GM23338 (cell line): ENCODE measurements at regions not wholly inside any gene's neighbourhood (a gene's known extent, or its start where the extent isn't known, plus 50 kb on each side); places are given as distances from the start of the nearest gene placed in this dataset.

Experiments used
- ATAC-seq: fragments of 200-7000 bp; cut with Tn5 transposase; 3 replicates; pipeline ENCODE4 v1.9.1; 2020
- DNase-seq: peaks from one replicate; pipeline ENCODE4 v3.0.0-alpha.2; 2015; ENCODE audit warnings: low spot score
- H2AFZ ChIP-seq: fragments of 200-600 bp; sonication (generic); 2 replicates; pipeline ENCODE4 v1.8.0; 2016; ENCODE audit warnings: antibody characterized with exemption, mild to moderate bottlenecking, moderate library complexity
- H3F3A ChIP-seq: fragments of 200-600 bp; sonication (generic); replicated peaks from 2 replicates; pipeline ENCODE4 v1.8.0; 2017; ENCODE audit warnings: antibody characterized with exemption, mixed run types, low read depth
- H3K27ac ChIP-seq: fragments of 200-600 bp; sonication (generic); 2 replicates; pipeline ENCODE4 v1.6.1; 2016; ENCODE audit warnings: low read depth
- H3K27me3 ChIP-seq: fragments of 200-600 bp; sonication (generic); 2 replicates; pipeline ENCODE4 v1.8.0; 2016; ENCODE audit warnings: mild to moderate bottlenecking, mixed run types, moderate library complexity; ENCODE audit not compliant: insufficient read depth
- H3K36me3 ChIP-seq: fragments of 200-600 bp; sonication (generic); 2 replicates; pipeline ENCODE4 v1.8.0; 2016; ENCODE audit warnings: mild to moderate bottlenecking; ENCODE audit not compliant: insufficient read depth
- H3K4me1 ChIP-seq: fragments of 200-600 bp; sonication (generic); 2 replicates; pipeline ENCODE4 v1.8.0; 2016; ENCODE audit warnings: mild to moderate bottlenecking, moderate library complexity; ENCODE audit not compliant: insufficient read depth
- H3K4me2 ChIP-seq: fragments of 200-600 bp; sonication (generic); 2 replicates; pipeline ENCODE4 v1.7.1; 2017; ENCODE audit warnings: mixed run types
- H3K4me3 ChIP-seq: fragments of 200-600 bp; sonication (generic); 2 replicates; pipeline ENCODE4 v1.6.1; 2016; ENCODE audit warnings: mixed run types
- H3K79me2 ChIP-seq: fragments of 200-600 bp; sonication (generic); replicated peaks from 2 replicates; pipeline ENCODE4 v1.8.0; 2017; ENCODE audit warnings: mild to moderate bottlenecking; ENCODE audit not compliant: insufficient read depth
- H3K9me2 ChIP-seq: fragments of 200-600 bp; sonication (generic); 2 replicates; pipeline ENCODE4 v1.8.0; 2017; ENCODE audit not compliant: insufficient read depth
- H4K20me1 ChIP-seq: fragments of 200-600 bp; sonication (generic); replicated peaks from 2 replicates; pipeline ENCODE4 v1.8.0; 2017; ENCODE audit warnings: mild to moderate bottlenecking; ENCODE audit not compliant: insufficient read depth
- H3K27ac Mint-ChIP-seq: 2 replicates; pipeline ENCODE4 v1.8.0; 2020; ENCODE audit warnings: inconsistent platforms, mild to moderate bottlenecking, moderate library complexity, mixed read lengths
- H3K27me3 Mint-ChIP-seq: 3 replicates; pipeline ENCODE4 v1.8.0; 2022; ENCODE audit warnings: low read depth, mild to moderate bottlenecking, moderate library complexity, mixed read lengths, inconsistent platforms; ENCODE audit not compliant: insufficient read depth, poor library complexity
- H3K36me3 Mint-ChIP-seq: 3 replicates; pipeline ENCODE4 v1.8.0; 2021; ENCODE audit warnings: low read depth, mild to moderate bottlenecking, inconsistent platforms, moderate library complexity, mixed read lengths
- H3K4me1 Mint-ChIP-seq: 3 replicates; pipeline ENCODE4 v1.8.0; 2020; ENCODE audit warnings: mild to moderate bottlenecking, inconsistent platforms, mixed read lengths
- H3K4me3 Mint-ChIP-seq: 3 replicates; pipeline ENCODE4 v1.8.0; 2021; ENCODE audit warnings: moderate library complexity, mild to moderate bottlenecking, inconsistent platforms, mixed read lengths
- H3K9me3 Mint-ChIP-seq: 3 replicates; pipeline ENCODE4 v1.8.0; 2020; ENCODE audit warnings: moderate library complexity, mild to moderate bottlenecking, inconsistent platforms, mixed read lengths
- CREB1 ChIP-seq: fragments of 250-450 bp; sonication (Bioruptor Pico); IDR thresholded peaks from 2 replicates; pipeline ENCODE4 v1.5.0; 2020; ENCODE audit warnings: low read depth, mild to moderate bottlenecking, moderate library complexity
- EZH2 ChIP-seq: fragments of 200-600 bp; sonication (generic); IDR thresholded peaks from one replicate; pipeline ENCODE4 v1.8.0; 2017; ENCODE audit warnings: antibody characterized with exemption, mild to moderate bottlenecking, low read depth; ENCODE audit not compliant: unreplicated experiment
- EZH2phosphoT487 ChIP-seq: fragments of 200-600 bp; sonication (generic); IDR thresholded peaks from one replicate; pipeline ENCODE4 v1.8.1; 2018; ENCODE audit warnings: antibody characterized with exemption; ENCODE audit not compliant: unreplicated experiment
- JUNB ChIP-seq: IDR thresholded peaks from one replicate; pipeline ENCODE4 v1.6.1; 2016; ENCODE audit warnings: antibody characterized with exemption; ENCODE audit not compliant: unreplicated experiment
- NANOG ChIP-seq: IDR thresholded peaks from 2 replicates; pipeline ENCODE4 v1.6.1; 2016; ENCODE audit warnings: antibody characterized with exemption, borderline replicate concordance
- POLR2AphosphoS5 ChIP-seq: IDR thresholded peaks from 2 replicates; pipeline ENCODE4 v1.6.1; 2016; ENCODE audit warnings: antibody characterized with exemption, low read depth
- STAT1 ChIP-seq: IDR thresholded peaks from one replicate; pipeline ENCODE4 v1.6.1; 2016; ENCODE audit warnings: antibody characterized with exemption; ENCODE audit not compliant: unreplicated experiment
- ZNF114 ChIP-seq: fragments of 250-450 bp; sonication (Bioruptor Pico); IDR thresholded peaks from 2 replicates; pipeline ENCODE4 v1.5.0; 2020; ENCODE audit warnings: mild to moderate bottlenecking, moderate library complexity
- ZNF331 ChIP-seq: fragments of 250-450 bp; sonication (Bioruptor Pico); IDR thresholded peaks from 2 replicates; pipeline ENCODE4 v1.5.0; 2020; ENCODE audit warnings: low read depth, mild to moderate bottlenecking, moderate library complexity
- TF ChIP-seq, protein P1 (sequence below): IDR thresholded peaks from 2 replicates; pipeline ENCODE4 v1.6.1; 2016; ENCODE audit warnings: antibody characterized with exemption
- TF ChIP-seq, protein P2 (sequence below): fragments of 250-450 bp; sonication (Bioruptor Pico); IDR thresholded peaks from 2 replicates; pipeline ENCODE4 v1.5.0; 2020; ENCODE audit warnings: mild to moderate bottlenecking, moderate library complexity
- TF ChIP-seq, protein P3 (sequence below): IDR thresholded peaks from one replicate; pipeline ENCODE4 v1.6.1; 2018; ENCODE audit warnings: antibody characterized with exemption; ENCODE audit not compliant: unreplicated experiment
- TF ChIP-seq, protein P4 (sequence below), 2 experiments: fragments of 200-600 bp in 1 of 2; sonication (generic) in 1 of 2; conservative IDR thresholded peaks; 2 replicates each; pipeline versions ENCODE4 v1.5.1 to v1.6.1; 2016 to 2017; ENCODE audit warnings: antibody characterized with exemption in 2 of 2, low read depth in 2 of 2, mild to moderate bottlenecking in 2 of 2, moderate library complexity in 1 of 2

DNA sequence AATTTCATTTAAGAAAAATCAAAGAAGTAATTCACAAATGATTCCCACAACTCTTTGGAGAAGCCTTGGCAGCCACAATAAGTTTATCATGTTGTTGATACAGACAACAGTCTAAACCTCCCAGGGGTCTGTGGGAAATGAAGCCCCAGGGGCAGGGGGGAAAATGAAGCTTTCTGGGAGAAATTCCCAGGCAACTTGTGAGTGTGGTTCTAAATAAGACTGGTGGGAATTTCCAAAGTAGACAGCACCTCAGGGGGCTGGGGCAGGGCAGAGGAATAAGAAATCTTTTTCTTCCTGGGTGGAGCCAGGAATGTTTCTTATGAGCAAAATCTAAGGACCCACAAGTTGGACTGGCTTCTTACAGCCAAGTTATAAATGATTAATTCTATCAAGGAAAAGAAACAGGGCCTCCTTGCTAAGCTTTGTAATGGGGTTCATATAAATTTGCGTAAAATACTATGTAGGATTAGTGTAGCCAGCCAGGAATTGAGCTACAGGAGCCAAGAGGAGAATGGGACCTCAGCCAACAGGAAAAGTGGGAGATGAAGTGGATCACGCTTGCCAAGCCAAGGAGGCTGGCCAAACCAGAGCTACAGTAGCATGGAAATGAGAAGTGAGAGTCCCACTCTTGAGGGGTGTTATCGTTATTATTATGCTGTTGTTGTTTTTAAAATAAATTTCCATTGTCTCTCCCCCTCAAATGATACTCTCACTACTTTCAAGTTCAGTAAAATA lies 182.9 kb upstream of the FAR2 start:
- no peaks in the 10 kb centered on the region for H3K79me2 ChIP-seq
- H3K27ac Mint-ChIP-seq, result no peak overlapping the region
- 0 out of 3 replicates have a peak, but pooled peaks cover 3% of the 10 kb centered on the region for H3K4me1 Mint-ChIP-seq
- no peaks in the 10 kb centered on the region for H3K27me3 ChIP-seq
- H3K4me1 ChIP-seq, result no peaks in the 10 kb centered on the region
- H3K27ac ChIP-seq, result no peak overlapping the region
- H3K4me3 Mint-ChIP-seq, result no peak overlapping the region
- TF ChIP-seq STAT1, result no peak
- TF ChIP-seq, protein P1, sequence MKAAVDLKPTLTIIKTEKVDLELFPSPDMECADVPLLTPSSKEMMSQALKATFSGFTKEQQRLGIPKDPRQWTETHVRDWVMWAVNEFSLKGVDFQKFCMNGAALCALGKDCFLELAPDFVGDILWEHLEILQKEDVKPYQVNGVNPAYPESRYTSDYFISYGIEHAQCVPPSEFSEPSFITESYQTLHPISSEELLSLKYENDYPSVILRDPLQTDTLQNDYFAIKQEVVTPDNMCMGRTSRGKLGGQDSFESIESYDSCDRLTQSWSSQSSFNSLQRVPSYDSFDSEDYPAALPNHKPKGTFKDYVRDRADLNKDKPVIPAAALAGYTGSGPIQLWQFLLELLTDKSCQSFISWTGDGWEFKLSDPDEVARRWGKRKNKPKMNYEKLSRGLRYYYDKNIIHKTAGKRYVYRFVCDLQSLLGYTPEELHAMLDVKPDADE, result no peak
- TF ChIP-seq, protein P2, sequence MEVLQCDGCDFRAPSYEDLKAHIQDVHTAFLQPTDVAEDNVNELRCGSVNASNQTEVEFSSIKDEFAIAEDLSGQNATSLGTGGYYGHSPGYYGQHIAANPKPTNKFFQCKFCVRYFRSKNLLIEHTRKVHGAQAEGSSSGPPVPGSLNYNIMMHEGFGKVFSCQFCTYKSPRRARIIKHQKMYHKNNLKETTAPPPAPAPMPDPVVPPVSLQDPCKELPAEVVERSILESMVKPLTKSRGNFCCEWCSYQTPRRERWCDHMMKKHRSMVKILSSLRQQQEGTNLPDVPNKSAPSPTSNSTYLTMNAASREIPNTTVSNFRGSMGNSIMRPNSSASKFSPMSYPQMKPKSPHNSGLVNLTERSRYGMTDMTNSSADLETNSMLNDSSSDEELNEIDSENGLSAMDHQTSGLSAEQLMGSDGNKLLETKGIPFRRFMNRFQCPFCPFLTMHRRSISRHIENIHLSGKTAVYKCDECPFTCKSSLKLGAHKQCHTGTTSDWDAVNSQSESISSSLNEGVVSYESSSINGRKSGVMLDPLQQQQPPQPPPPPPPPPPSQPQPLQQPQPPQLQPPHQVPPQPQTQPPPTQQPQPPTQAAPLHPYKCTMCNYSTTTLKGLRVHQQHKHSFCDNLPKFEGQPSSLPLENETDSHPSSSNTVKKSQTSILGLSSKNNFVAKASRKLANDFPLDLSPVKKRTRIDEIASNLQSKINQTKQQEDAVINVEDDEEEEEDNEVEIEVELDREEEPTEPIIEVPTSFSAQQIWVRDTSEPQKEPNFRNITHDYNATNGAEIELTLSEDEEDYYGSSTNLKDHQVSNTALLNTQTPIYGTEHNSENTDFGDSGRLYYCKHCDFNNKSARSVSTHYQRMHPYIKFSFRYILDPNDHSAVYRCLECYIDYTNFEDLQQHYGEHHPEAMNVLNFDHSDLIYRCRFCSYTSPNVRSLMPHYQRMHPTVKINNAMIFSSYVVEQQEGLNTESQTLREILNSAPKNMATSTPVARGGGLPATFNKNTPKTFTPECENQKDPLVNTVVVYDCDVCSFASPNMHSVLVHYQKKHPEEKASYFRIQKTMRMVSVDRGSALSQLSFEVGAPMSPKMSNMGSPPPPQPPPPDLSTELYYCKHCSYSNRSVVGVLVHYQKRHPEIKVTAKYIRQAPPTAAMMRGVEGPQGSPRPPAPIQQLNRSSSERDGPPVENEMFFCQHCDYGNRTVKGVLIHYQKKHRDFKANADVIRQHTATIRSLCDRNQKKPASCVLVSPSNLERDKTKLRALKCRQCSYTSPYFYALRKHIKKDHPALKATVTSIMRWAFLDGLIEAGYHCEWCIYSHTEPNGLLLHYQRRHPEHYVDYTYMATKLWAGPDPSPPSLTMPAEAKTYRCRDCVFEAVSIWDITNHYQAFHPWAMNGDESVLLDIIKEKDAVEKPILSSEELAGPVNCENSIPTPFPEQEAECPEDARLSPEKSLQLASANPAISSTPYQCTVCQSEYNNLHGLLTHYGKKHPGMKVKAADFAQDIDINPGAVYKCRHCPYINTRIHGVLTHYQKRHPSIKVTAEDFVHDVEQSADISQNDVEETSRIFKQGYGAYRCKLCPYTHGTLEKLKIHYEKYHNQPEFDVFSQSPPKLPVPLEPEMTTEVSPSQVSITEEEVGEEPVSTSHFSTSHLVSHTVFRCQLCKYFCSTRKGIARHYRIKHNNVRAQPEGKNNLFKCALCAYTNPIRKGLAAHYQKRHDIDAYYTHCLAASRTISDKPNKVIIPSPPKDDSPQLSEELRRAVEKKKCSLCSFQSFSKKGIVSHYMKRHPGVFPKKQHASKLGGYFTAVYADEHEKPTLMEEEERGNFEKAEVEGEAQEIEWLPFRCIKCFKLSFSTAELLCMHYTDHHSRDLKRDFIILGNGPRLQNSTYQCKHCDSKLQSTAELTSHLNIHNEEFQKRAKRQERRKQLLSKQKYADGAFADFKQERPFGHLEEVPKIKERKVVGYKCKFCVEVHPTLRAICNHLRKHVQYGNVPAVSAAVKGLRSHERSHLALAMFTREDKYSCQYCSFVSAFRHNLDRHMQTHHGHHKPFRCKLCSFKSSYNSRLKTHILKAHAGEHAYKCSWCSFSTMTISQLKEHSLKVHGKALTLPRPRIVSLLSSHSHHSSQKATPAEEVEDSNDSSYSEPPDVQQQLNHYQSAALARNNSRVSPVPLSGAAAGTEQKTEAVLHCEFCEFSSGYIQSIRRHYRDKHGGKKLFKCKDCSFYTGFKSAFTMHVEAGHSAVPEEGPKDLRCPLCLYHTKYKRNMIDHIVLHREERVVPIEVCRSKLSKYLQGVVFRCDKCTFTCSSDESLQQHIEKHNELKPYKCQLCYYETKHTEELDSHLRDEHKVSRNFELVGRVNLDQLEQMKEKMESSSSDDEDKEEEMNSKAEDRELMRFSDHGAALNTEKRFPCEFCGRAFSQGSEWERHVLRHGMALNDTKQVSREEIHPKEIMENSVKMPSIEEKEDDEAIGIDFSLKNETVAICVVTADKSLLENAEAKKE, result no peak
- no peak for TF ChIP-seq CREB1 (CRISPR knock-in tag)
- TF ChIP-seq, protein P3, sequence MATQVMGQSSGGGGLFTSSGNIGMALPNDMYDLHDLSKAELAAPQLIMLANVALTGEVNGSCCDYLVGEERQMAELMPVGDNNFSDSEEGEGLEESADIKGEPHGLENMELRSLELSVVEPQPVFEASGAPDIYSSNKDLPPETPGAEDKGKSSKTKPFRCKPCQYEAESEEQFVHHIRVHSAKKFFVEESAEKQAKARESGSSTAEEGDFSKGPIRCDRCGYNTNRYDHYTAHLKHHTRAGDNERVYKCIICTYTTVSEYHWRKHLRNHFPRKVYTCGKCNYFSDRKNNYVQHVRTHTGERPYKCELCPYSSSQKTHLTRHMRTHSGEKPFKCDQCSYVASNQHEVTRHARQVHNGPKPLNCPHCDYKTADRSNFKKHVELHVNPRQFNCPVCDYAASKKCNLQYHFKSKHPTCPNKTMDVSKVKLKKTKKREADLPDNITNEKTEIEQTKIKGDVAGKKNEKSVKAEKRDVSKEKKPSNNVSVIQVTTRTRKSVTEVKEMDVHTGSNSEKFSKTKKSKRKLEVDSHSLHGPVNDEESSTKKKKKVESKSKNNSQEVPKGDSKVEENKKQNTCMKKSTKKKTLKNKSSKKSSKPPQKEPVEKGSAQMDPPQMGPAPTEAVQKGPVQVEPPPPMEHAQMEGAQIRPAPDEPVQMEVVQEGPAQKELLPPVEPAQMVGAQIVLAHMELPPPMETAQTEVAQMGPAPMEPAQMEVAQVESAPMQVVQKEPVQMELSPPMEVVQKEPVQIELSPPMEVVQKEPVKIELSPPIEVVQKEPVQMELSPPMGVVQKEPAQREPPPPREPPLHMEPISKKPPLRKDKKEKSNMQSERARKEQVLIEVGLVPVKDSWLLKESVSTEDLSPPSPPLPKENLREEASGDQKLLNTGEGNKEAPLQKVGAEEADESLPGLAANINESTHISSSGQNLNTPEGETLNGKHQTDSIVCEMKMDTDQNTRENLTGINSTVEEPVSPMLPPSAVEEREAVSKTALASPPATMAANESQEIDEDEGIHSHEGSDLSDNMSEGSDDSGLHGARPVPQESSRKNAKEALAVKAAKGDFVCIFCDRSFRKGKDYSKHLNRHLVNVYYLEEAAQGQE, result no peak
- TF ChIP-seq ZNF114 (CRISPR knock-in tag), result no peak
- TF ChIP-seq POLR2AphosphoS5, result no peak
- TF ChIP-seq JUNB, result no peak
- no peak for TF ChIP-seq EZH2phosphoT487
- TF ChIP-seq NANOG, result no peak
- TF ChIP-seq EZH2, result no peak
- TF ChIP-seq, protein P4, sequence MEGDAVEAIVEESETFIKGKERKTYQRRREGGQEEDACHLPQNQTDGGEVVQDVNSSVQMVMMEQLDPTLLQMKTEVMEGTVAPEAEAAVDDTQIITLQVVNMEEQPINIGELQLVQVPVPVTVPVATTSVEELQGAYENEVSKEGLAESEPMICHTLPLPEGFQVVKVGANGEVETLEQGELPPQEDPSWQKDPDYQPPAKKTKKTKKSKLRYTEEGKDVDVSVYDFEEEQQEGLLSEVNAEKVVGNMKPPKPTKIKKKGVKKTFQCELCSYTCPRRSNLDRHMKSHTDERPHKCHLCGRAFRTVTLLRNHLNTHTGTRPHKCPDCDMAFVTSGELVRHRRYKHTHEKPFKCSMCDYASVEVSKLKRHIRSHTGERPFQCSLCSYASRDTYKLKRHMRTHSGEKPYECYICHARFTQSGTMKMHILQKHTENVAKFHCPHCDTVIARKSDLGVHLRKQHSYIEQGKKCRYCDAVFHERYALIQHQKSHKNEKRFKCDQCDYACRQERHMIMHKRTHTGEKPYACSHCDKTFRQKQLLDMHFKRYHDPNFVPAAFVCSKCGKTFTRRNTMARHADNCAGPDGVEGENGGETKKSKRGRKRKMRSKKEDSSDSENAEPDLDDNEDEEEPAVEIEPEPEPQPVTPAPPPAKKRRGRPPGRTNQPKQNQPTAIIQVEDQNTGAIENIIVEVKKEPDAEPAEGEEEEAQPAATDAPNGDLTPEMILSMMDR (conservative IDR thresholded peaks at IDR 0.05; ENCODE audit: low read depth in 2 of 2), result no peak
- no peak for TF ChIP-seq ZNF331
- peaks cover 9% of the 10 kb centered on the region for H3K9me2 ChIP-seq
- H3K27me3 Mint-ChIP-seq, result peaks cover 5% of the 10 kb centered on the region
- no peak overlapping the region for H3K4me3 ChIP-seq
- ATAC-seq, result no peak
- no peak for DNase-seq
- H4K20me1 ChIP-seq, result no peaks in the 10 kb centered on the region
- no peak overlapping the region for H3K4me2 ChIP-seq
- H3K36me3 Mint-ChIP-seq, result no peaks in the 10 kb centered on the region
- H2AFZ ChIP-seq, result peak overlapping the region; percentile 14; the same call in 1 of the 2 replicates
- no peaks in the 10 kb centered on the region for H3K9me3 Mint-ChIP-seq
- H3K36me3 ChIP-seq, result no peaks in the 10 kb centered on the region
- H3F3A ChIP-seq, result no peaks in the 10 kb centered on the region
